Activated CD4-positive, alpha-beta T cell treated with anti-CD3 and anti-CD28 coated beads, Interleukin-10, Interleukin-2, amounts not matched to agents 100 ng/mL and 50 ng/mL, durations not matched to agents 16 hours and 8 hours (primary cell): ENCODE measurements at regions not wholly inside any gene's neighbourhood (a gene's known extent, or its start where the extent isn't known, plus 50 kb on each side); places are given as distances from the start of the nearest gene placed in this dataset.
"Not testable (repeated sequence)": the region's sequence is repeated elsewhere in the genome, so short reads cannot be mapped to it uniquely, and the experiment has no call there.

Source experiments
- DNase-seq: peaks from one replicate; pipeline ENCODE4 v3.0.0-alpha.2; 2020

DNA sequence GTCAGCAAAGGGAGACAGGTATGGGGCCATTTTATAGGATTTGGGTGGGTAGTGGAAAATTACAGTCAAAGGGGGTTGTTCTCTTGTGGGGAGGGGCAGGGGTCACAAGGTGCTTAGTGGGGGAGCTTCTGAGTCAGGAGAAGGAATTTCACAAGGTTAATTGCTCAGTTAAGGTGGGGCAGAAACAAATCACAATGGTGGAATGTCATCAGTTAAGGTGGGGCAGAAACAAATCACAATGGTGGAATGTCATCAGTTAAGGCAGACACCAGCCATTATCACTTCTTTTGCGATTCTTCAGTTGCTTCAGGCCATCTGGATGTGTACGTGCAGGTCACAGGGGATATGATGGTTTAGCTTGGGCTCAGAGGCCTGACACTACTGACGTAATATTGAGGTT is 1077.6 kb downstream of the DNAJB9 start:
- DNase-seq: not testable (repeated sequence)

DNA sequence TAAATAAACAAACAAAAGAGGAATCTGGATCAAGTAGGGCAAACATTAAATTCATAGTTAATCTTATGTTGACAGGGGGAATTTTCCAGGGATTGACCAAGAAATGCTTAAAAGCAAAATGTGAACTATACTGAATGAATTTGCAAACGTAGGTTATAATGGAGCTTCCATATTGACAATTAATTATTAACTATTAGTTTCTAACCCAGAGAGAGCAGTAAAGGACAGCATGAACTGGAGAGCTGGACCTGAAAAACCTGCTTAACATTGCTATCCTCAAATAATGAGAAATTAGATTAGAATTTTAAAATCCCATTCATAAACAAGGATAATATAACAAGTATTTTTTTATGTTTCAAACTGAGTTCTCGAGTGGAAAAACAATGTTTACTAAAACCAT is 1089.6 kb downstream of the DNAJB9 start:
- no peak for DNase-seq

DNA sequence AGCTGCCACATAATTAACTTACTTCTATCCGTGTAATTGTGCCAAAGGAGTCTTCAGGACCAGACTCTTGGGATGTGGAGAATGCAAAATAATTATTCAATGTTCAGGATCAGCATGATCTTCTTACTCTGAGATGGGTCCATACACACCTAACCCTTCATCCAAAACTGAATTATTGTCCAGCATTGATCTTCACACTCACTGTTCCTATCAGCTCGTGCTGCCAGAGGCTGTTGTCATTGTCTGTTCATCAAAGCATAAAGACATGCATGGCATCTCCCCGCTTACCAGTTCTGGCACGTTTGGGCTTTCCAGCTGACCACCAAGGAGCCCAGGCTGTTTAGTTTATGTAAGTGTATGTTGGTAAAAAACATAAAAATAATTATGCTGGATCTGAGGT is 1090.7 kb downstream of the DNAJB9 start:
- no peak for DNase-seq

DNA sequence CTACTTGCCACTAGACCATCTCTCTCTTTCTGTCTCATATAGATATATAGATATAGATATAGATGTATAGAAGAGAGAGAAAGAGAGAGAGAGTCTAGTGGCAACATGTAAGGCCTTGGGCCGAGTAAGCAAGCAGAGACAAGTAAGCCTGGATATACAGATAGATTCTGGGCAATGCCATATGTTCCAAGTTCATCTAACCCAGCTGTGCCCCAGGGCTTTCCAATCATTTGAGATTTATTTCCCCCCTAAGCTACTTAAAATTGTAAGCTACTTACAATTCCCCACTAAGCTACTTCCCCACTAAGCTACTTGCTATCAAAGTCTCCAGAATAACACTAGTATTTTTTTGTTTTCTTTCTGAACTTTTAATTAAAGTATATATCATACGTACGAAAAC is 1094.1 kb downstream of the DNAJB9 start:
- DNase-seq: no peak

DNA sequence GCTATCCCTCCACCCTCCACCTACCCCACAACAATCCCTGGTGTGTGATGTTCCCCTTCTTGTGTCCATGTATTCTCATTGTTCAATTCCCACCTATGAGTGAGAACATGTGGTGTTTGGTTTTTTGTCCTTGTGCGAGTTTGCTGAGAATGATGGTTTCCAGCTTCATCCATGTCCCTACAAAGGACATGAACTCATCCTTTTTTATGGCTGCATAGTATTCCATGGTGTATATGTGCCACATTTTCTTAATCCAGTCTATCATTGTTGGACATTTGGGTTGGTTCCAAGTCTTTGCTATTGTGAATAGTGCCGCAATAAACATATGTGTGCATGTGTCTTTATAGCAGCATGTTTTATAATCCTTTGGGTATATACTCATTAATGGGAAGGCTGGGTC is 1117.6 kb downstream of the DNAJB9 start:
- DNase-seq: not testable (repeated sequence)

DNA sequence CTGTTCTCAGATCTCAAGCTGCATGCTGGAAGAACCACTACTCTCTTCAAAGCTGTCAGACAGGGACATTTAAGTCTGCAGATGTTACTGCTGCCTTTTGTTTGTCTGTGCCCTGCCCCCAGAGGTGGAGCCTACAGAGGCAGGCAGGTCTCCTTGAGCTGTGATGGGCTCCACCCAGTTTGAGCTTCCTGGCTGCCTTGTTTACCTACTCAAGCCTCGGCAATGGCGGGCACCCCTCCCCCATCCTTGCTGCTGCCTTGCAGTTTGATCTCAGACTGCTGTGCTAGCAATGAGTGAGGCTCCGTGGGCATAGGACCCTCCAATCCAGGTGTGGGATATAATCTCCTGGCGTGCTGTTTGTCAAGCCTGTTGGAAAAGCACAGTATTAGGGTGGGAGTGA is 1122.9 kb downstream of the DNAJB9 start:
- not testable (repeated sequence) for DNase-seq

DNA sequence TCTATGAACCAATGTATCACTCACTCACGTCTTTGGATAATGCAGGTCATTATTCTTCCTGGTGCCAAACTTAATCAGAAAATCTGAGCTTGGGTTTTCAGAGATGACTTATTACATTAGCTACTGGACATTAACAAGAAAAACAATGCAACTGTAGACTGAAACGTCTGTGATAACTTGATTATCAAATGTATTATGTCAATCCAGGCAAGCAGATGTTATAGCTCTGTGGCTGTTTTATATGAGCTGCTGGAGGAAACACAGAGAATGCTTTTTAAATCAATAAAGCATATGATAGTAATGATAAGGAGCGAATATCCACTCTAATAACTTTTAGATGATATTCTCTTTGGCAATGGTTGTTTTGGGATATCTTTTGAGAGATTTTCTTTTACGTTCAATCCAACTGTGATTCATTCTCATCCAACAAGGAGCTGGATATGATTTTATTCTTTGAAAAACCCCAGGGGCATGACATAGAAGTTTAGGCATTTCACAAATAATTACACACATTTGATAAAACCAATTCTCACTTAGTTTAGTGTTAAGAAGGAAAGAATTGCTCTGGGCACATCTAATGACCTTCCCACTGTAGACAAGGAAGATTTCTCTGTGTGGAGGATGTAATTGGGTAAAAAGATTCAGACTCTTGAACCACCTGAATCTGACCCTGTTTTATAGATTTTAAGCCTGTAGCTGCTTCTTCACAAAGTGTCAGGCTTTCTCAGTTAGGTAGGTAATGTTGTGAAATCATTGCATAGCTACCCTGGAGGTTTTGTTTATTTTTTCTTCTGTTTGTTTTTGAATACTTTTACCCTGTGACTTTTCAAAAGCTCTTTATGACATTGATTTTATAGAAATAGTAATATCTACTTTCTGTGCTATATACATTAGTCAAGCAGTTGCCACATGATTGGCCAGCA is 1124.7 kb downstream of the DNAJB9 start:
- no peak for DNase-seq

DNA sequence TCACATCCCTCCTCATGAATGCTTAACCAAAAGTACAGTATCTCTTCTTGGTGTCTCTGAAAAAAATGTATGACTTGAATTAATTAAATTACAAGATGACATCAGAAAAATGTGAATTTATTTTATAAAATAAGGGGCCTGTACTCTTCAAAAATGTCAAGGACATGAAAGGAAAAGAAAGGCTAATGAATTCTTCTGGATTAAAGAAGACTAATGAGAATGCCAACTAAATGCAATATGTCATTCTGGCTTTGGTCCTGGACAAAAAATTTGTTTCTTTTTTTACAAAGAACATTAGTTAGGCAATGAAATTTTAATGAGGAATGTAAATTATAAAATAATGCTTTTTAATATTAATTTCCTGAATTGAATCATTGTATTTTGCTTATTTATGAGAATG is 1125.7 kb downstream of the DNAJB9 start:
- no peak for DNase-seq

DNA sequence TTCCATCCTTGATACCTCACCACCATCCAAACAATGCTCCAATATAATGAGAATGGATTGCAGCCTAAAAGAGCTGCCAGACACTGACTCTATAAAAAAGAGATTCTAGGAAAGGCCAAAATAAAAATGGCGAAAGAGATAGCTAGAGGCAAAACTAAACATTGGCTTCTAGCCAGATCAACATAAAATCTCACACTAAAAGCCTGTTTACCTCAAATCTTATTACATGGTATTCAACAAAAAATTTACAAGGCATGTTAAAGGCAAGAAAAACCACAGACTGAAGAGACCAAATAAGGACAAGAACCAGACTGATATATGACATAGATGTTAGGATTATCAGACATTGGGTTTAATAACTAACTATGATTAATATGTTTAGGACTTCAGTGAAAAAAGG is 1127.0 kb downstream of the DNAJB9 start:
- DNase-seq: no peak

DNA sequence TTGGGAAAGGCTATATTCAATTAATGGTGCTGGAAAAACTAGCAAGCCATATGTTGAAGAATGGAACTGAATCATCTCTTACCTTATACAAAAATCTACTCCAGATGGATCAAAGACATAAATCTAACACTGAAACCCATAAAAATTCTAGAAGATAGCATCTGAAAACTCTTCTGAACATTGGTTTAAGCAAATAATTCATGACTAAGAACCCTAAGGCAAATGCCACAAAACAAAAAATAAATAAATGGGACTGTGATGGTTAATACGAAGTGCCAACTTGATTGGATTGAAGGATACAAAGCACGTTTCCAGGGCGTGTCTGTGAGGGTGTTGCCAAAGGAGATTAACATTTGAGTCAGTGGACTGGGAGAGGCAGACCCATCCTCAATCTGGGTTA is 1130.0 kb downstream of the DNAJB9 start:
- DNase-seq: no peak

DNA sequence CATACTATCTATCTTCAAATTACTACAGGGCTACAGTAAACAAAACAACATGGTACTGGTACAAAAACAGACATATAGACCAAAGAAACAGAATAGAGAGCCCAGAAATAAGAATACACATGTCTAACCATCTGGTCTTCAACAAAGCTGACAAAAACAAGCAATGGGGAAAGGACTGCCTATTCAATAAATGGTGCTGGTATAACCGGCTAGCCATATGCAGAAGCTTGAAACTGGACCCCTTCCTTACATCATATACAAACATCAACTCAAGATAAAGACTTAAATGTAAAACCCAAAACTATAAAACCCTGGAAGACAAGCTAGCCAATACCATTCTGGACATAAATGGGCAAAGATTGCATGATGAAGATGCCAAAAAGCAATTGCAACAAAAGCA is 1143.7 kb downstream of the DNAJB9 start:
- DNase-seq: no peak

DNA sequence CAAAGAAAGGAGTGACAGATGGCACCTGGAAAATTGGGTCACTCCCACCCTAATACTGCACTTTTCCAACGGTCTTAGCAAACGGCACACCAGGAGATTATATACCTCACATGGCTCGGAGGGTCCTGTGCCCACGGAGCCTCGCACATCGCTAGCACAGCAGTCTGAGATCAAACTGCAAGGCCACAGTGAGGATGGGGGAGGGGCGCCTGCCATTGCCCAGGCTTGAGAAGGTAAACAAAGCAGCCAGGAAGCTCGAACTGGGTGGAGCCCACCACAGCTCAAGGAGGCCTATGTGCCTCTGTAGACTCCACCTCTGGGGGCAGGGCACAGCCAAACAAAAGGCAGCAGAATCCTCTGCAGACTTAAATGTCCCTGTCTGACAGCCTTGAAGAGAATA is 1149.7 kb downstream of the DNAJB9 start:
- not testable (repeated sequence) for DNase-seq

DNA sequence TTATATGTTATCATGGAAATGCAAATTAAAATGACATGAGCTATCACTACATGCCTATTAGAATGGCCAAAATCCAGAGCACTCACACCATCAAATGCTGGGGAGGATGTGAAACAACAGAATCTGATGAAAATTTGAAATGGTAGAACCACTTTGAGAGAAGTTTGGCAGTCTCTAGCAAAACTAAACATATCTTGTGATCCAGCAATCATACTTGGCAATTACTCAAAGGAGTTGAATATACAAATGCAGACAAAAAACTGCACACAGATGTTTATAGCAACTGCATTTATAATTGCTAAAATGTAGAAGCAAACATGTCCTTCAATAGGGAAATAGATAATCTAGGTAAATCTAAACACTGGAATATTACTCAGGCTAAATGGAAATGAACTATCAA is 1164.9 kb downstream of the DNAJB9 start:
- DNase-seq: no peak

DNA sequence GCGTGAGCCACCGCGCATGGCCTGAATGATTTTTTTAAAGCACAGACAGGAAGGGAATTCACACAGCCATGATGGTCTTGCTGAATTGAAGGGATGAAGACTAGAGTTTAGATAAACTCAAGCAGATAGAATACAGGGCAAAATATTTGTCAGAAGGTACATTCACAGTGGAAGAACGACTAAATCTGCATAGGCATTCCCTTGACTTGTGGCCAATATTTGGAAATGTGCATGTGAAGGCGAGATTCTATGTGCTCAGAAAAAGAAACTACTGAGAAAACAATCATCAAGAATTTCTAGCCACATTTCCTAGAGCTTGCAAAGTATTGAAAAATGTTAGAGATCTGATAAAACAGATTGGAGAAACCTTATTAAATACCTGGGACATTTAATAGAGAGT is 1166.2 kb downstream of the DNAJB9 start:
- DNase-seq: no peak

DNA sequence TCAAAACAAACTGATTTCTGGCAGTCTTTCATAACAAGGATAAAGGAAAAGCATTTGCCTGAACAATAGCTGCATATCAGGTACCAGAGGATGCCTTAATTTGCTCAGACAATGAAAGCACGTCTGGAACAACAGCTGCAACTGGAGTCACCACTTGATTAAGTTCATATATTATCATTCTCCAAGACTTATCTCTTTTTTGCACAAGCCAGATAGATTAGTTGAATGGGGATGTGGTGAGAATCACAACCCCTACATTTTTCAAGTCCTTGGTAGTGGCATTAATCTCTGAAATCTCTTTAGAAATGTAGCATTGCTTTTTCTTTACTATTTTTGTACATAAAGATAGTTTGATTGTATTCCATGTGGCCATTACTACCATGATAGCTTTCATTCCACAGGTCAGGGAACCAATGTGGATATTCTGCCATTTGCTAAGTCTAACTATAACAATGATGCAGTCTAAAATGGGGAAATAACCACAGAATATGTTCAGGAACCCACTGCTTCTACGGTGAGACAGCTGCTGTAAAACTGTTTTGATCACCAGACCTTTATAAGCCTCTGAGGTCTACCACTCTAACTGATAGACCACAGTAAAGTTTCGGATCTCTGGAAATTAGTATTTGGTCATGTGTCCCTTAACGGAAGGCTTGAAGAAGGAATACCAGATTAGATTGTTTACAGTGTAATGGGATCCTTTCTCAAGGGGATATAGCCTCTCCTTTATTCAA is 1176.2 kb downstream of the DNAJB9 start:
- no peak for DNase-seq

DNA sequence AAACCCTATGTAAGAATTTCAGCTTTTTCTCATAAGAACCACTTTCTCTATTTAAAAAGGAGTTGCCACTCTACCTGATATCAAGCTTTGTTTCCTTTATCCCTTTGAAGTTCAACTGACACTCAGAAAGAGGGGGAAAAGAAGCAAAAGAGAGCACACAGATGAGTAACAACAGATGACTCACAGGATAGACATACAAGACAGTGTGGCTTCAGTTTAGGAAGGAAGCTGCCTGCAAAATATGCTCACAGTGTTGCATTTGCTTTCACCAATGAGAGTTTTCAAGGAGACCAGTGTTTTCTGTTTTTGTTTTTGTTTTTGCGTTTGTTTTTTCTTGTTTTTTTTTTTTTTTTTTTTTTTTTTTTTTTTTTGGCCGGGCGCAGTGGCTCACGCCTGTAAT is 1181.6 kb downstream of the DNAJB9 start:
- DNase-seq: peak; percentile 1

DNA sequence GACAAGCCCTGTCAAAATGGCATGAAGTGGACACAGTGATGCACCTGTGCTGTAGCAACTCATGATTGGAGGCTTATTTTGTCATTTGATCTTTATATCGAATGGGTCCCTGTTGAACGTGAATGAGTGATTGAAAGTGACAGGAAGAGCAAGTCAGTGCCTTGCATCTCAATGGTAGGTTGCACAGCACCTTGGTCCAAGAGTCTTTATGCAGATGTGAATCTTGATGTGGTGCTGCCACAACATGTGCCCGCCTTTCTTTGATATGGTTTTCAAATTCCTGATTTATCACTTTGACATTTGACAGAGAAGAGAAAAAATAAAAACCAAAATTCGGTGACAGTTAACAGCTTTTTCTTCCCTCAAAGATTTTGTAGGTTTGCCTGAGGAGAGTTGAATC is 1182.4 kb downstream of the DNAJB9 start:
- no peak for DNase-seq

DNA sequence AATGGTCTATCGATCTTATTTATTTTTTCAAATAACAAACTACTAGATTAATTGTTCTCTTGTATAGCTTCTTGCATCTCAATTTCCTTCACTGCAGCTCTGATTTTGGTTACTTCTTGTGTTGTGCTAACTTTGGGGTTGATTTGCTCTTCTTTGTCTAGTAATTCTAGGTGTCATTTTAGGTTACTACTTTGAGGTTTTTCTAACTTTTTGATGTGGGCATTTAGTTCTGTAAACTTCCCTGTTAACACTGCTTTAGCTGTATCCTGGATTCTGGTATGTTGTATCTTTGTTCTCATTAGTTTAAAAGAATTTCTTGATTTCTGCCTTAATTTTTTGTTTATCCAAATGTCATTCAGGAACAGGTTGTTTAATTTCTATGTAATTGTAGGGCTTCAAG is 1188.0 kb downstream of the DNAJB9 start:
- DNase-seq: no peak

DNA sequence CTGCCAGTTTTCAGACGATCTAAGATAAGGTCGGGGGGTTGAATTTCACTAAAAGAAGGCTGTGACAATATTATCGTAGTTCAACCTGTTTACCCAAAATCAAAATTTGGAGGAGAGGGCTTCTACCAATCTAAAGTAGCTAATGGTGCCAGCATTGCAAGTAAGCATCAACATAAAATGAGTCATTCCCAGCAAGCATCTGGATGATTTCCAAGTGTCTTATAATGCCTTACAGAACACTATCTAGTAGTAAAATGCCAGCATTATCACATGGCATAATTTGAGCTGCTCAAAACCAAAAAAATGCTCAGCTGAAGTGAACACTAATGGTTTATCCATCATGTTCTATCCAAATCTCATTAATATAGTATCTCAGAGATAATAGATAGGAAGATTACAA is 1193.9 kb downstream of the DNAJB9 start:
- DNase-seq: no peak

DNA sequence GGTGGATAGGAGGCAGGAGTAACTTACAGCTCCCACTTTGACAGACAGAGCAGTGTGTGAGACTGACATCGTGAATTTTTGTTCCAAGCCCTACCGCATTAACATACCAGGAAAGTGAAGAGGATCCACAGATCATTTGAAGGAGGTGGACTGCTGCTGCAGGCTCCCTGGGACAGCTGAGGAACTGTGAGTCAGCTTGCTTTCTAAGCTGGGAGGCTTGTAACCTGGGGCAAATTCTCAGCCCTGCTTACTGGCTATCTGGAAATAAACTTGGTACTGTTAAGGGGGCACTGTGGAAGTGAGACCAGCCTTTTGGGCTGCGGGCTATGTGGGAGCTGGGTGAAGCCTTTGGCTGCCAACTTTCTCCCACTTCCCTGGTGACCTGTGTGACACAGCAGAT is 1202.5 kb downstream of the DNAJB9 start:
- no peak for DNase-seq

DNA sequence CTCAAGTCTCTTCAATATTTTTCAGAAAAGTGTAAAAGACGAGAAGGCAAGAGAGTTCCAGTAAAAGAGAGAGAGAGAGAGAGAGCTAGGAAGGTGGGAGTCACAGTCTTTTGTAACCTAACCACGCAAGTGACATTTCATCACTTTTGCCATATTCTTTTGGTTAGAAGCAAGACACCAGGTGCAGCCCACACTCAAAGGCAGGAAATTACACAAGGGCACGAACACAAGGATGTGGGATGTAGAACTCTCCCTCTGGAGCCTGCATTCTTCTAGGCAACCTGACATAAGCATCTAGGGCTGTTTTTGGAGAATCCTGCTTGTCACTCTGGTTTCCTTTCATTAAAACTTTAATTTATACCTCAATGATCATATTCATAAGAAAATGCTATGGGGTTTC is 1213.1 kb downstream of the DNAJB9 start:
- no peak for DNase-seq

DNA sequence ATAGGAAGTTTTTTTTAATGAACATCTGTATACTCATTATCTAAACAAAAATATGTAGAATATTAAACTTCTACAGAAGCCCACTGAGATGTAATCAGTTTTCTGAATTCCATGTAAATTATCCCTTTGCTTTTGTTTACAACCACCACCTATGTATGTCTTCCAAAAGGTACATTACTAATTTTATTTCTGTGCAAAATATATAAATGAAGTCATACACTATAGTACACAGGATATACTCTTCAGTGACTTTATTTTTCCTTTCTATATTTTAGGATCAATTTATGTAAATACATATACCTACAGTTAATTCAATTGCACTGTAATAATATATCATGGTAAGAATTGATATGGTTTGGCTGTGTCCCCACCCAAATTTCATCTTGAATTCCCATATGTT is 1236.9 kb downstream of the DNAJB9 start:
- DNase-seq: no peak

DNA sequence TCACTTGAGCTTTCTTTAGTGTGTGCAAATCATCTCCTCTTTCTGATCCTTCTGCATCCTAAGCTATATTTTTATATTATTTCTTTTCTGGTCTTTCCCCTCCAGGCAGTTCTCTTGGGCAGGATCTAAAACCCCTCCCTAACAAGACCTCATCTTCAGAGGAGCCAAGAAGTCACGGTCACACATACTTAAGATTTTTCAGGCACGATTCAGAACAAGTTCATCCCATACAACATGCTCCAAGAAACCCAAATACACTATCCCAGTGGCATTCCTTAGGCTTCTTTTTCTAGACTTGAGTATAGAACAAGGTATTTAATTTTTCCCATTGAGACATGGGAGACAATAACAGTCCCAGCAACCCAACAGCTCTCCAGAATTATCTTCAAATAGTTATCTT is 1251.5 kb downstream of the DNAJB9 start:
- DNase-seq: no peak

DNA sequence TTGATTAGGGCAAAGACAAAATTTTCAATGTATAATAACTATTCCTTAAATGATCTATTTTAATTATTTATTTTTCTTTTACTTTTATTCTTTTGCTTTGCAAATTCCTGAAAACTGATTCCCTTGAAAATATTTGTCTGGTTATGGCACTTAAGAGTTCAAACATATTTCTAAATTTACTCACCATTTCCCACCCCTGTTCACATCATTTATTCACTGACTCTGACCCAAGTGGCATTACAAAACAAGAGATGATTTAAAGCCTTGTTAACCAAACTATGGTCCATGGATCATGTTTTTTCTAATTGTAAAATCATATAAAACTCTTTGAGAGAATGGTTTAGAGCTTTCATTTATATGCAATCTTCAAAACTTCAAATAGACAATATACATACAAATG is 1256.1 kb upstream of the LRRN3 start:
- no peak for DNase-seq
